WTC11 (cell line): ENCODE measurements at regions not wholly inside any gene's neighbourhood (a gene's known extent, or its start where the extent isn't known, plus 50 kb on each side); places are given as distances from the start of the nearest gene placed in this dataset.

Experiments
- ATAC-seq: fragments of 200-7000 bp; cut with Tn5 transposase; 2 replicates; pipeline ENCODE4 v1.10.0; 2021; ENCODE audit warnings: mild to moderate bottlenecking, moderate library complexity
- CTCF ChIA-PET: fragments of 300-600 bp; sonication (Branson Sonifier 250); formaldehyde crosslinking; loops from one replicate; lab custom pipeline; 2021; ENCODE audit warnings: antibody characterized with exemption; lab: Charles Lee
- POLR2A ChIA-PET: fragments of 350-600 bp; sonication (Branson Sonifier 250); formaldehyde crosslinking; loops from one replicate; lab custom pipeline; 2021; ENCODE audit warnings: antibody characterized with exemption; lab: Charles Lee
- DNase-seq: peaks from one replicate; pipeline ENCODE4 v3.0.0; 2021; ENCODE audit warnings: low spot score
- H3K27ac Mint-ChIP-seq: 2 replicates; pipeline ENCODE4 v1.8.0; 2021; ENCODE audit warnings: mixed read lengths
- H3K27me3 Mint-ChIP-seq: 2 replicates; pipeline ENCODE4 v1.8.0; 2021; ENCODE audit warnings: low read depth, mild to moderate bottlenecking, moderate library complexity, mixed read lengths
- H3K36me3 Mint-ChIP-seq: 2 replicates; pipeline ENCODE4 v1.8.0; 2021; ENCODE audit warnings: mixed read lengths
- H3K4me1 Mint-ChIP-seq: 2 replicates; pipeline ENCODE4 v1.8.0; 2022; ENCODE audit warnings: mixed read lengths
- H3K4me3 Mint-ChIP-seq: 2 replicates; pipeline ENCODE4 v1.8.0; 2021; ENCODE audit warnings: mild to moderate bottlenecking, moderate library complexity, mixed read lengths
- H3K9me3 Mint-ChIP-seq: 2 replicates; pipeline ENCODE4 v1.8.0; 2021; ENCODE audit warnings: mixed read lengths
- ARID4B ChIP-seq: sonication (generic); formaldehyde crosslinking; IDR thresholded peaks from 2 replicates; pipeline ENCODE4 v1.8.0; 2023; ENCODE audit warnings: missing genetic modification reagents, mild to moderate bottlenecking, borderline replicate concordance
- ATF1 ChIP-seq: sonication (generic); formaldehyde crosslinking; IDR thresholded peaks from 2 replicates; pipeline ENCODE4 v1.8.1; 2023; ENCODE audit warnings: mild to moderate bottlenecking, moderate library complexity, missing genetic modification reagents
- ATF3 ChIP-seq: sonication (generic); formaldehyde crosslinking; conservative IDR thresholded peaks from 2 replicates; pipeline ENCODE4 v1.8.1; 2022; ENCODE audit warnings: mild to moderate bottlenecking, missing genetic modification reagents
- CBFB ChIP-seq: sonication (generic); formaldehyde crosslinking; IDR thresholded peaks from 2 replicates; pipeline ENCODE4 v1.8.1; 2022; ENCODE audit warnings: mild to moderate bottlenecking, low read depth, missing genetic modification reagents
- CDX4 ChIP-seq: fragments of 250-450 bp; sonication (Bioruptor Pico); IDR thresholded peaks from 2 replicates; pipeline ENCODE4 v1.9.0; 2021; ENCODE audit warnings: moderate library complexity, mild to moderate bottlenecking, inconsistent platforms, borderline replicate concordance
- CREB1 ChIP-seq: sonication (generic); formaldehyde crosslinking; IDR thresholded peaks from 2 replicates; pipeline ENCODE4 v1.8.0; 2023; ENCODE audit warnings: mild to moderate bottlenecking, missing genetic modification reagents
- CTCF ChIP-seq: fragments of 200-600 bp; IDR thresholded peaks from 2 replicates; pipeline ENCODE4 v1.8.0; 2022; ENCODE audit warnings: antibody characterized with exemption
- GABPB1 ChIP-seq: sonication (generic); formaldehyde crosslinking; IDR thresholded peaks from 2 replicates; pipeline ENCODE4 v1.8.1; 2023; ENCODE audit warnings: mild to moderate bottlenecking, missing genetic modification reagents
- GRHL2 ChIP-seq: fragments of 250-450 bp; sonication (Bioruptor Pico); IDR thresholded peaks from 2 replicates; pipeline ENCODE4 v1.8.0; 2022; ENCODE audit warnings: mild to moderate bottlenecking, moderate library complexity; ENCODE audit not compliant: insufficient replicate concordance, severe bottlenecking
- HMGXB4 ChIP-seq: sonication (generic); formaldehyde crosslinking; IDR thresholded peaks from 2 replicates; pipeline ENCODE4 v1.8.1; 2023; ENCODE audit warnings: mild to moderate bottlenecking, moderate library complexity, missing genetic modification reagents
- NFATC4 ChIP-seq: fragments of 250-450 bp; sonication (Bioruptor Pico); IDR thresholded peaks from 2 replicates; pipeline ENCODE4 v1.9.0; 2021; ENCODE audit warnings: mild to moderate bottlenecking
- NR1H2 ChIP-seq: sonication (generic); formaldehyde crosslinking; IDR thresholded peaks from 2 replicates; pipeline ENCODE4 v1.9.0; 2021; ENCODE audit warnings: mild to moderate bottlenecking, moderate library complexity, missing genetic modification reagents
- NR3C1 ChIP-seq: sonication (generic); formaldehyde crosslinking; conservative IDR thresholded peaks from 2 replicates; pipeline ENCODE4 v1.8.1; 2023; ENCODE audit warnings: low read depth, mild to moderate bottlenecking, missing genetic modification reagents
- TEAD1 ChIP-seq: sonication (generic); formaldehyde crosslinking; IDR thresholded peaks from 2 replicates; pipeline ENCODE4 v1.8.0; 2022; ENCODE audit warnings: mild to moderate bottlenecking, missing genetic modification reagents
- TP53 ChIP-seq: sonication (generic); formaldehyde crosslinking; IDR thresholded peaks from 2 replicates; pipeline ENCODE4 v1.8.1; 2023; ENCODE audit warnings: mild to moderate bottlenecking, missing genetic modification reagents
- ZNF263 ChIP-seq: sonication (generic); formaldehyde crosslinking; IDR thresholded peaks from 2 replicates; pipeline ENCODE4 v1.8.1; 2022; ENCODE audit warnings: low read depth, mild to moderate bottlenecking, moderate library complexity, missing genetic modification reagents
- ZNF396 ChIP-seq: fragments of 250-450 bp; sonication (Bioruptor Pico); IDR thresholded peaks from 2 replicates; pipeline ENCODE4 v1.8.0; 2021; ENCODE audit warnings: mild to moderate bottlenecking, moderate library complexity, borderline replicate concordance
- ZNF425 ChIP-seq: fragments of 250-450 bp; sonication (Bioruptor Pico); conservative IDR thresholded peaks from 2 replicates; pipeline ENCODE4 v1.9.0; 2021; ENCODE audit warnings: mild to moderate bottlenecking
- ZNF512 ChIP-seq: sonication (generic); formaldehyde crosslinking; IDR thresholded peaks from 2 replicates; pipeline ENCODE4 v1.8.1; 2022; ENCODE audit warnings: missing genetic modification reagents, borderline replicate concordance
- ZNF671 ChIP-seq: fragments of 250-450 bp; sonication (Bioruptor Pico); IDR thresholded peaks from 2 replicates; pipeline ENCODE4 v1.8.0; 2021; ENCODE audit warnings: mild to moderate bottlenecking

- ChIA-PET POLR2A (no interaction called here), CTCF (no interaction called here)
- Mint-ChIP-seq H3K9me3 (peaks cover 3% of the 10 kb centered on the region), H3K4me3 (no peak overlapping the region), H3K4me1 (peaks cover 35% of the 10 kb centered on the region), H3K27ac (no peak overlapping the region), H3K27me3 (no peaks in the 10 kb centered on the region), H3K36me3 (no peaks in the 10 kb centered on the region)
- ATAC-seq (peak; percentile 99), DNase-seq (no peak)
- no peak for TF ChIP-seq CREB1
- peak; percentile 30; the same call in 1 of the 2 replicates for TF ChIP-seq TEAD1
- TF ChIP-seq ZNF263 (CRISPR knock-in tag) = no peak
- 0 out of 2 replicates have a peak, but pooled peaks have one; percentile 49 for TF ChIP-seq ZNF396 (CRISPR knock-in tag)
These were observed 561.3 kb downstream of the C12orf50 start for GRCh38 chr12:87467936-87468335.

- Mint-ChIP-seq H3K9me3 (peaks cover 17% of the 10 kb centered on the region), H3K36me3 (no peaks in the 10 kb centered on the region), H3K27me3 (no peaks in the 10 kb centered on the region), H3K4me1 (peaks cover 41% of the 10 kb centered on the region), H3K27ac (no peak overlapping the region), H3K4me3 (no peak overlapping the region)
- ChIA-PET CTCF (no interaction called here), POLR2A (no interaction called here)
- TF ChIP-seq NR1H2 (CRISPR knock-in tag) (no peak), CTCF (no peak), NFATC4 (CRISPR knock-in tag) (no peak), TP53 (CRISPR knock-in tag) (no peak), ATF3 (CRISPR knock-in tag) (no peak), ZNF512 (CRISPR knock-in tag) (no peak), NR3C1 (no peak)
- ATAC-seq (no peak), DNase-seq (no peak)
These were observed 564.6 kb downstream of the C12orf50 start for GRCh38 chr12:87464565-87464964.

GRCh38 chr12:87444039-87444438 lies 585.2 kb downstream of the C12orf50 start:
- DNase-seq (no peak), ATAC-seq (no peak)
- Mint-ChIP-seq H3K36me3 (no peaks in the 10 kb centered on the region), H3K4me3 (no peak overlapping the region), H3K9me3 (no peaks in the 10 kb centered on the region), H3K27ac (0 out of 2 replicates have a peak overlapping the region, but pooled peaks have one; percentile 13), H3K4me1 (no peaks in the 10 kb centered on the region), H3K27me3 (no peaks in the 10 kb centered on the region; the same call in 1 of the 2 replicates)
- TF ChIP-seq HMGXB4 (CRISPR knock-in tag) (no peak), CDX4 (no peak), ZNF425 (CRISPR knock-in tag) (no peak), GABPB1 (CRISPR knock-in tag) (no peak), GRHL2 (CRISPR knock-in tag) (no peak), CBFB (no peak), ARID4B (CRISPR knock-in tag) (no peak), ZNF671 (no peak), ATF1 (CRISPR knock-in tag) (no peak)
- CTCF ChIA-PET = no interaction called here
- POLR2A ChIA-PET = interaction anchor here (0.6 kb wide), 1 partner anchor 17 kb away, joined by 3 read pairs; no protein-coding TSS in a partner anchor
